SJSA1 (cell line): ENCODE measurements at regions not wholly inside any gene's neighbourhood (a gene's known extent, or its start where the extent isn't known, plus 50 kb on each side); places are given as distances from the start of the nearest gene placed in this dataset.

Source experiments
- DNase-seq, 2 experiments: peaks; one replicate each; pipeline ENCODE4 v3.0.0-alpha.2; 2015 to 2020; ENCODE audit warnings: low spot score in 2 of 2, low read depth in 1 of 2
- H3K27ac ChIP-seq: fragments of 250-450 bp; sonication (Bioruptor Pico); 2 replicates; pipeline ENCODE4 v1.5.1; 2020; ENCODE audit warnings: mild to moderate bottlenecking, moderate library complexity
- H3K27me3 ChIP-seq: fragments of 250-450 bp; sonication (Bioruptor Pico); replicated peaks from 2 replicates; pipeline ENCODE4 v1.5.1; 2020; ENCODE audit warnings: mild to moderate bottlenecking, moderate library complexity
- H3K36me3 ChIP-seq: fragments of 250-450 bp; sonication (Bioruptor Pico); 2 replicates; pipeline ENCODE4 v1.5.1; 2020; ENCODE audit warnings: mild to moderate bottlenecking
- H3K4me1 ChIP-seq: fragments of 250-450 bp; sonication (Bioruptor Pico); replicated peaks from 2 replicates; pipeline ENCODE4 v1.6.1; 2021; ENCODE audit warnings: mild to moderate bottlenecking
- H3K4me3 ChIP-seq: fragments of 250-450 bp; sonication (Bioruptor Pico); 2 replicates; pipeline ENCODE4 v1.5.1; 2020; ENCODE audit warnings: mild to moderate bottlenecking
- H3K9me3 ChIP-seq: fragments of 250-450 bp; sonication (Bioruptor Pico); replicated peaks from 2 replicates; pipeline ENCODE4 v1.5.1; 2020; ENCODE audit warnings: mild to moderate bottlenecking

- Histone ChIP-seq H3K4me3 (no peak overlapping the region), H3K27me3 (no peaks in the 10 kb centered on the region), H3K36me3 (no peaks in the 10 kb centered on the region), H3K9me3 (no peaks in the 10 kb centered on the region), H3K27ac (no peak overlapping the region), H3K4me1 (no peaks in the 10 kb centered on the region)
- DNase-seq = no peak
Measured at GRCh38 chr1:163406772-163407171, 85.0 kb downstream of the NUF2 start.

GRCh38 chr1:163408262-163408661 lies 86.5 kb downstream of the NUF2 start:
- H3K27me3 ChIP-seq = no peaks in the 10 kb centered on the region
- no peak for DNase-seq
- no peak overlapping the region for H3K4me3 ChIP-seq
- H3K36me3 ChIP-seq = no peaks in the 10 kb centered on the region
- no peaks in the 10 kb centered on the region for H3K9me3 ChIP-seq
- H3K4me1 ChIP-seq = no peaks in the 10 kb centered on the region
- H3K27ac ChIP-seq = no peak overlapping the region

GRCh38 chr1:163410073-163410999 lies 88.6 kb downstream of the NUF2 start:
- 0 out of 2 replicates have a peak, but pooled peaks cover under 1% of the 10 kb centered on the region for H3K27me3 ChIP-seq
- DNase-seq = peak in 1 of 2 experiments; percentile 28
- H3K36me3 ChIP-seq = no peaks in the 10 kb centered on the region
- H3K27ac ChIP-seq = no peak overlapping the region
- H3K4me1 ChIP-seq = no peaks in the 10 kb centered on the region
- no peak overlapping the region for H3K4me3 ChIP-seq
- H3K9me3 ChIP-seq = no peaks in the 10 kb centered on the region

GRCh38 chr1:163412221-163412620 lies 90.5 kb downstream of the NUF2 start:
- no peaks in the 10 kb centered on the region for H3K4me1 ChIP-seq
- H3K27me3 ChIP-seq = 0 out of 2 replicates have a peak, but pooled peaks cover 6% of the 10 kb centered on the region
- no peak overlapping the region for H3K27ac ChIP-seq
- no peaks in the 10 kb centered on the region for H3K36me3 ChIP-seq
- H3K9me3 ChIP-seq = no peaks in the 10 kb centered on the region
- no peak for DNase-seq
- no peak overlapping the region for H3K4me3 ChIP-seq

- Histone ChIP-seq H3K4me3 (no peak overlapping the region), H3K4me1 (no peaks in the 10 kb centered on the region), H3K9me3 (no peaks in the 10 kb centered on the region), H3K27ac (no peak overlapping the region), H3K36me3 (no peaks in the 10 kb centered on the region), H3K27me3 (0 out of 2 replicates have a peak, but pooled peaks cover 9% of the 10 kb centered on the region)
- DNase-seq = no peak
Measured at GRCh38 chr1:163414778-163415177, 93.0 kb downstream of the NUF2 start.

GRCh38 chr1:163421701-163422100 lies 99.9 kb downstream of the NUF2 start:
- H3K27me3 ChIP-seq = peaks cover 8% of the 10 kb centered on the region
- H3K4me3 ChIP-seq = no peak overlapping the region
- no peaks in the 10 kb centered on the region for H3K9me3 ChIP-seq
- no peak for DNase-seq
- no peaks in the 10 kb centered on the region for H3K36me3 ChIP-seq
- H3K4me1 ChIP-seq = no peaks in the 10 kb centered on the region
- no peak overlapping the region for H3K27ac ChIP-seq

GRCh38 chr1:163422738-163423404 lies 101.1 kb downstream of the NUF2 start:
- Histone ChIP-seq H3K27me3 (peaks cover 8% of the 10 kb centered on the region), H3K4me3 (no peak overlapping the region), H3K36me3 (no peaks in the 10 kb centered on the region), H3K4me1 (no peaks in the 10 kb centered on the region), H3K27ac (no peak overlapping the region), H3K9me3 (no peaks in the 10 kb centered on the region)
- no peak for DNase-seq

GRCh38 chr1:163426505-163427251 lies 104.9 kb downstream of the NUF2 start:
- Histone ChIP-seq H3K27ac (no peak overlapping the region), H3K9me3 (no peaks in the 10 kb centered on the region), H3K4me1 (no peaks in the 10 kb centered on the region), H3K36me3 (no peaks in the 10 kb centered on the region), H3K27me3 (no peaks in the 10 kb centered on the region; the same call in 1 of the 2 replicates), H3K4me3 (no peak overlapping the region)
- no peak for DNase-seq

GRCh38 chr1:163427279-163427678 lies 105.5 kb downstream of the NUF2 start:
- DNase-seq = no peak
- H3K27me3 ChIP-seq = no peaks in the 10 kb centered on the region; the same call in 1 of the 2 replicates
- no peaks in the 10 kb centered on the region for H3K9me3 ChIP-seq
- no peak overlapping the region for H3K27ac ChIP-seq
- H3K4me1 ChIP-seq = no peaks in the 10 kb centered on the region
- H3K36me3 ChIP-seq = no peaks in the 10 kb centered on the region
- no peak overlapping the region for H3K4me3 ChIP-seq

- Histone ChIP-seq H3K9me3 (no peaks in the 10 kb centered on the region), H3K27ac (no peak overlapping the region), H3K36me3 (no peaks in the 10 kb centered on the region), H3K4me1 (no peaks in the 10 kb centered on the region), H3K4me3 (no peak overlapping the region), H3K27me3 (peaks cover 12% of the 10 kb centered on the region)
- DNase-seq = no peak
Measured at GRCh38 chr1:163436140-163436812, 114.5 kb downstream of the NUF2 start.

- Histone ChIP-seq H3K36me3 (no peaks in the 10 kb centered on the region), H3K4me1 (no peaks in the 10 kb centered on the region), H3K27me3 (peaks cover 18% of the 10 kb centered on the region), H3K4me3 (no peak overlapping the region), H3K9me3 (no peaks in the 10 kb centered on the region), H3K27ac (no peak overlapping the region)
- DNase-seq = no peak
Measured at GRCh38 chr1:163439471-163439870, 117.7 kb downstream of the NUF2 start.

GRCh38 chr1:163440090-163440489 lies 118.3 kb downstream of the NUF2 start:
- no peak overlapping the region for H3K4me3 ChIP-seq
- H3K27me3 ChIP-seq = peaks cover 18% of the 10 kb centered on the region
- H3K9me3 ChIP-seq = no peaks in the 10 kb centered on the region
- H3K4me1 ChIP-seq = no peaks in the 10 kb centered on the region
- no peak overlapping the region for H3K27ac ChIP-seq
- no peaks in the 10 kb centered on the region for H3K36me3 ChIP-seq
- DNase-seq = no peak

- Histone ChIP-seq H3K36me3 (no peaks in the 10 kb centered on the region), H3K4me1 (no peaks in the 10 kb centered on the region), H3K27ac (no peak overlapping the region), H3K27me3 (peaks cover 18% of the 10 kb centered on the region), H3K9me3 (no peaks in the 10 kb centered on the region), H3K4me3 (no peak overlapping the region)
- no peak for DNase-seq
Measured at GRCh38 chr1:163442231-163442879, 120.6 kb downstream of the NUF2 start.
